BJ (cell line): ENCODE measurements at regions not wholly inside any gene's neighbourhood (a gene's known extent, or its start where the extent isn't known, plus 50 kb on each side); places are given as distances from the start of the nearest gene placed in this dataset.
A peak's percentile ranks its signal among the peaks of the same experiment; 100 is the strongest.
"Not testable (repeated sequence)": the region's sequence is repeated elsewhere in the genome, so short reads cannot be mapped to it uniquely, and the experiment has no call there.

Experiments
- CTCF ChIA-PET: fragments of 350-600 bp; formaldehyde crosslinking; extraction: SDS; loops from one replicate; lab custom pipeline; 2021; ENCODE audit warnings: antibody characterized with exemption, inconsistent platforms; lab: Yijun Ruan, JAX
- POLR2A ChIA-PET: fragments of 300-600 bp; sonication (Branson Sonifier 250); formaldehyde crosslinking; extraction: SDS; loops from one replicate; lab custom pipeline; 2021; ENCODE audit warnings: antibody characterized with exemption; lab: Charles Lee
- DNase-seq: peaks from one replicate; pipeline ENCODE4 v3.0.0-alpha.2; 2011; ENCODE audit warnings: low read depth
- H3K27me3 ChIP-seq: 2 replicates; pipeline ENCODE4 v1.6.0; 2011; ENCODE audit warnings: low read length; ENCODE audit not compliant: control insufficient read depth, insufficient read depth
- H3K36me3 ChIP-seq: 2 replicates; pipeline ENCODE4 v1.5.1; 2011; ENCODE audit warnings: low read length; ENCODE audit not compliant: control insufficient read depth, insufficient read depth
- H3K4me3 ChIP-seq: 2 replicates; pipeline ENCODE4 v1.5.1; 2011; ENCODE audit warnings: low read depth, mild to moderate bottlenecking, control low read depth, low read length
- CTCF ChIP-seq: IDR thresholded peaks from 2 replicates; pipeline ENCODE4 v1.5.1; 2011; ENCODE audit warnings: low read depth, mild to moderate bottlenecking, control low read depth, inconsistent platforms, low read length, moderate library complexity; ENCODE audit not compliant: insufficient read depth

- ChIA-PET POLR2A (no interaction called here), CTCF (interaction anchor here (0.5 kb wide), 1 partner anchor 1110 kb away, joined by 4 read pairs; no protein-coding TSS in a partner anchor)
- H3K27me3 ChIP-seq, result no peaks in the 10 kb centered on the region
- no peak overlapping the region for H3K4me3 ChIP-seq
- TF ChIP-seq CTCF, result no peak
- H3K36me3 ChIP-seq, result no peaks in the 10 kb centered on the region
- no peak for DNase-seq
Observed at GRCh38 chr21:24545807-24546361, 1061.4 kb downstream of the MRPL39 start.

- no peaks in the 10 kb centered on the region for H3K36me3 ChIP-seq
- no peak for DNase-seq
- no peak overlapping the region for H3K4me3 ChIP-seq
- ChIA-PET CTCF (no interaction called here), POLR2A (no interaction called here)
- peak; percentile 11; the same call in 1 of the 2 replicates for TF ChIP-seq CTCF
- H3K27me3 ChIP-seq, result no peaks in the 10 kb centered on the region
Observed at GRCh38 chr21:24514081-24514733, 1093.1 kb downstream of the MRPL39 start.

GRCh38 chr21:24509131-24509530, 1098.2 kb downstream of the MRPL39 start:
- ChIA-PET POLR2A (no interaction called here), CTCF (no interaction called here)
- DNase-seq, result no peak
- Histone ChIP-seq H3K36me3 (no peaks in the 10 kb centered on the region), H3K4me3 (no peak overlapping the region), H3K27me3 (no peaks in the 10 kb centered on the region)
- TF ChIP-seq CTCF, result no peak

- no peak for DNase-seq
- TF ChIP-seq CTCF, result no peak
- CTCF ChIA-PET, result no interaction called here
- Histone ChIP-seq H3K36me3 (no peaks in the 10 kb centered on the region), H3K27me3 (no peaks in the 10 kb centered on the region), H3K4me3 (no peak overlapping the region)
- POLR2A ChIA-PET, result no interaction called here
Observed at GRCh38 chr21:24486973-24487372, 1120.3 kb downstream of the MRPL39 start.

GRCh38 chr21:24483361-24483760, 1123.9 kb downstream of the MRPL39 start:
- CTCF ChIA-PET, H3K27me3 ChIP-seq, H3K36me3 ChIP-seq, H3K4me3 ChIP-seq, DNase-seq, POLR2A ChIA-PET: not testable (repeated sequence)

GRCh38 chr21:24470852-24471251, 1136.4 kb downstream of the MRPL39 start:
- no peak for DNase-seq
- no peak for TF ChIP-seq CTCF
- ChIA-PET CTCF (no interaction called here), POLR2A (no interaction called here)
- Histone ChIP-seq H3K36me3 (no peaks in the 10 kb centered on the region), H3K4me3 (no peak overlapping the region), H3K27me3 (no peaks in the 10 kb centered on the region)
